Fibroblast of villous mesenchyme (primary cell): ENCODE measurements at regions not wholly inside any gene's neighbourhood (a gene's known extent, or its start where the extent isn't known, plus 50 kb on each side); places are given as distances from the start of the nearest gene placed in this dataset.

Source experiments
- DNase-seq: peaks from one replicate; pipeline ENCODE4 v3.0.0-alpha.2; 2010; ENCODE audit warnings: low read depth
- H3K4me3 ChIP-seq: 2 replicates; pipeline ENCODE4 v1.5.1; 2011; ENCODE audit warnings: low read depth, mild to moderate bottlenecking, low read length
- TF ChIP-seq, protein P1 (sequence below): IDR thresholded peaks from 2 replicates; pipeline ENCODE4 v1.5.1; 2012; ENCODE audit warnings: low read depth, mild to moderate bottlenecking, low read length; ENCODE audit not compliant: insufficient read depth

DNA sequence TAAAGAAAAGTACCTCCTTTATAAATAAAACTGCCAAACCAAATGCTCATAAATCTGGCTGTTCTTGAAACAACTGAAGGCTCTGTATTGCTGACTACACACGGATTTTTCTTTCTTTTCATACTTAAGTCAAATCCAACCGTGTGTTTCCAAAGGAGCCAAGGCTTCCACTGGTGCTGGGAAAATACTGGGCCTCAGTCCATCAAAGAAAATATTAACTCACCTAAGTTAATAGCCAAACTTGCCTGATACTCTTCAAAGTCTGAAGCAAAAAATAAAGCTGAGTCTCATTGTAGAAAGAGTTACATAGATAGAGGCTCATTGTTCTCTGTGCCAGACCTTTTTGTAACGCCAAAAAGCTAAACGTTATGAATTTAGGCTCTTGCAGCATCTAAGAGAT, 350.4 kb upstream of the CDH9 start:
- TF ChIP-seq, protein P1, sequence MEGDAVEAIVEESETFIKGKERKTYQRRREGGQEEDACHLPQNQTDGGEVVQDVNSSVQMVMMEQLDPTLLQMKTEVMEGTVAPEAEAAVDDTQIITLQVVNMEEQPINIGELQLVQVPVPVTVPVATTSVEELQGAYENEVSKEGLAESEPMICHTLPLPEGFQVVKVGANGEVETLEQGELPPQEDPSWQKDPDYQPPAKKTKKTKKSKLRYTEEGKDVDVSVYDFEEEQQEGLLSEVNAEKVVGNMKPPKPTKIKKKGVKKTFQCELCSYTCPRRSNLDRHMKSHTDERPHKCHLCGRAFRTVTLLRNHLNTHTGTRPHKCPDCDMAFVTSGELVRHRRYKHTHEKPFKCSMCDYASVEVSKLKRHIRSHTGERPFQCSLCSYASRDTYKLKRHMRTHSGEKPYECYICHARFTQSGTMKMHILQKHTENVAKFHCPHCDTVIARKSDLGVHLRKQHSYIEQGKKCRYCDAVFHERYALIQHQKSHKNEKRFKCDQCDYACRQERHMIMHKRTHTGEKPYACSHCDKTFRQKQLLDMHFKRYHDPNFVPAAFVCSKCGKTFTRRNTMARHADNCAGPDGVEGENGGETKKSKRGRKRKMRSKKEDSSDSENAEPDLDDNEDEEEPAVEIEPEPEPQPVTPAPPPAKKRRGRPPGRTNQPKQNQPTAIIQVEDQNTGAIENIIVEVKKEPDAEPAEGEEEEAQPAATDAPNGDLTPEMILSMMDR, result no peak
- DNase-seq, result no peak

GRCh38 chr5:27387535-27388073, 349.2 kb upstream of the CDH9 start:
- no peak for DNase-seq
- TF ChIP-seq, protein P1, result no peak
- no peak overlapping the region for H3K4me3 ChIP-seq

More for the DNA sequence above, 350.4 kb upstream of the CDH9 start:
- H3K4me3 ChIP-seq, result no peak overlapping the region

DNA sequence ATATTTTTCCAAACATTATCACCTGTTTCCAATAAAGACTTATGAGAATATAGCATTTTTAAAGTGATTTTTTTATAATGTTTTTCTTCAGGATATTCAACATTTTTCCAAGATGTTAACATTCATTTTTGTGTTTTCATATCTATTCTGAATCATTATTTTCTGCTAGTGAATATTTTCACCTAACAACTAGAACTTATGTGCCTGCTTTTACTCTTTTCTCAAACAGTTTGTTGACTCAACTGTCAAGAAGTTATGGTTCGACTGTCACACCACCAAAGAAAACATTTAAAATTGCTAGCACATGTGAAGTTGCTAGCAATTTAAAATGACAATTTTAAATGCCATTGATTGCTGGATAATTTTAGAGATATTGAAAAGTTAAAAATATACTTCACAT, 343.3 kb upstream of the CDH9 start:
- no peak overlapping the region for H3K4me3 ChIP-seq
- DNase-seq, result no peak
- TF ChIP-seq, protein P1, result no peak

DNA sequence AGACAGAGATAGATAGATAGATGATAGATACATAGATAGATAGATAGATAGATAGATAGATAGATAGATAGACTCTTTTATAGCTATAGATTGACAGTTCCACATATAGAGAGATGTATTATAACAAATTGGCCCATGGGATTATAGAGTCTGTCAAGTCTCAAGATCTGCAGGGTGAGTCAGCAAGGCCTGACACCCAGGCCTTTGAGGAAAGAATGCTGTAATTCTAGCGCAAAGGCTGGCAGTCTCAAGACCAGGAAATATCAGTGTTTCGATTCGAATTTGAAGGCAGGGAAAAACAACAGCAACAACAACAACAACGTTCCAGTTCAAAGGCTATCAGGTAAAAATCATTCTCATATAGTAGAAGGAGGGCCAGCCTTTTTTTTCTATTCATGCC, 339.2 kb upstream of the CDH9 start:
- TF ChIP-seq, protein P1, result no peak
- H3K4me3 ChIP-seq, result no peak overlapping the region
- no peak for DNase-seq

GRCh38 chr5:27353970-27354369, 315.6 kb upstream of the CDH9 start:
- no peak for DNase-seq
- H3K4me3 ChIP-seq, result no peak overlapping the region
- TF ChIP-seq, protein P1, result no peak

DNA sequence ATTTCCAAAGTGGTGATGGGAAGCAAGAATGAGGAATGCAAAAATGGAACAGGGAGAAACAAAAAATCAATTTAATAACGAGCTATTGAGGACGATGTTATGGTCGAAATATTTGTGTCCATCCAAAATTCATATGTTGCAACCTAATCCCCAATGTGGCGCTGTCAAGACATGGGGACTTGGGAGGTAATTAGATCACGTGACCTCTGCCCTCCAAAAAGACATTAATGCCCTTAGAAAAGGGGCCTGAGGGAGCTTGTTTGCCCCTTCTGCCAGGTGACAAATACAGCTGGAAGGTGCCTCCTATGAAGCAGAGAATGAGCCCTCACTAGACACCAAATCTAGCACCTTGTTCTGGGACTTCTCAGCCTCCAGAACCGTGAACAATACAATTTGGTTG, 315.2 kb upstream of the CDH9 start:
- DNase-seq, result no peak
- TF ChIP-seq, protein P1, result no peak
- H3K4me3 ChIP-seq, result no peak overlapping the region

DNA sequence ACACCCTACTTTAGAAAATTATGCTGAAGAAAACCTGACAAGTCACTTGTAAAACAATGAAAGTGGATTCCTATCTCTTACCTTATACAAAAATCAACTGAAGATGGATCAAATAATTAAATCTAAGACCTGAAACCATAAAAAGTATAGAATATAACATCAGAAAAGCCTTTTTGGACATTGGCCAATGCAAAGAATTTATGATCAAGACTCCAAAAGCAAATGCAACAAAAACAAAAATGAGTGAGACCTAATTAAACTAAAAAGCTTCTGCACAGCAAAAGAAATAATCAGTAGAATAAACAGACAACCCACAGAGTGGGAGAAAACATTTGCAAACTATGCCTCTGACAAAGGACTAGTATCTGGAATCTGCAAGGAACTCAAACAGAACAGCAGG, 303.0 kb upstream of the CDH9 start:
- TF ChIP-seq, protein P1, result no peak

More for the DNA sequence above, 303.0 kb upstream of the CDH9 start:
- no peak overlapping the region for H3K4me3 ChIP-seq
- DNase-seq, result no peak
